CD4-positive, alpha-beta T cell (primary cell): ENCODE measurements at regions not wholly inside any gene's neighbourhood (a gene's known extent, or its start where the extent isn't known, plus 50 kb on each side); places are given as distances from the start of the nearest gene placed in this dataset.

Source experiments
- ATAC-seq: fragments of 200-7000 bp; cut with Tn5 transposase; one replicate; pipeline ENCODE4 v1.10.0; 2022; ENCODE audit warnings: mild to moderate bottlenecking; ENCODE audit not compliant: poor library complexity
- CTCF ChIA-PET: fragments of 350-600 bp; sonication (Branson Sonifier 250); formaldehyde crosslinking; loops from one replicate; lab custom pipeline; 2021; ENCODE audit warnings: antibody characterized with exemption, inconsistent platforms; lab: Charles Lee
- POLR2A ChIA-PET: fragments of 350-600 bp; sonication (Branson Sonifier 250); formaldehyde crosslinking; loops from one replicate; lab custom pipeline; 2021; ENCODE audit warnings: antibody characterized with exemption, inconsistent platforms; lab: Charles Lee
- DNase-seq, 14 experiments: peaks; one replicate each; pipeline ENCODE4 v3.0.0-alpha.2; 2013 to 2020; ENCODE audit warnings: mixed read lengths in 2 of 14
- H3K27ac ChIP-seq, 2 donors: one replicate each; pipeline versions ENCODE4 v1.5.1 to v1.7.0; 2013; ENCODE audit warnings: low read length in 2 of 2, low read depth in 1 of 2, mild to moderate bottlenecking in 1 of 2
- H3K27me3 ChIP-seq, 2 experiments: 1 replicate in 1 of 2; 2 replicates in 1 of 2; pipeline versions ENCODE4 v1.6.1 to v1.7.0; 2013; ENCODE audit warnings: low read length in 2 of 2, control low read depth in 1 of 2, mild to moderate bottlenecking in 1 of 2, moderate library complexity in 1 of 2; ENCODE audit not compliant: insufficient read depth in 2 of 2, control insufficient read depth in 1 of 2
- H3K36me3 ChIP-seq: one replicate; pipeline ENCODE4 v1.6.1; 2013; ENCODE audit warnings: low read length, control low read depth; ENCODE audit not compliant: insufficient read depth
- H3K4me1 ChIP-seq: one replicate; pipeline ENCODE4 v1.6.1; 2013; ENCODE audit warnings: low read length, control low read depth; ENCODE audit not compliant: insufficient read depth
- H3K4me3 ChIP-seq: one replicate; pipeline ENCODE4 v1.5.1; 2013; ENCODE audit warnings: mild to moderate bottlenecking, low read length, moderate library complexity
- H3K9me3 ChIP-seq, 2 experiments: 1 replicate in 1 of 2; 2 replicates in 1 of 2; pipeline versions ENCODE4 v1.6.1 to v1.7.0; 2013; ENCODE audit warnings: low read length in 2 of 2, mild to moderate bottlenecking in 2 of 2, control low read depth in 1 of 2, moderate library complexity in 1 of 2; ENCODE audit not compliant: control insufficient read depth in 1 of 2, insufficient read depth in 1 of 2
- H3K27ac Mint-ChIP-seq: one replicate; pipeline ENCODE4 v1.8.0; 2020; ENCODE audit warnings: mixed read lengths
- H3K27me3 Mint-ChIP-seq: one replicate; pipeline ENCODE4 v1.8.0; 2021; ENCODE audit warnings: mixed read lengths
- H3K36me3 Mint-ChIP-seq: one replicate; pipeline ENCODE4 v1.8.0; 2021; ENCODE audit warnings: low read depth, mixed read lengths
- H3K4me1 Mint-ChIP-seq: one replicate; pipeline ENCODE4 v1.8.0; 2021; ENCODE audit warnings: low read depth, mixed read lengths
- H3K4me3 Mint-ChIP-seq: one replicate; pipeline ENCODE4 v1.8.0; 2020; ENCODE audit warnings: mild to moderate bottlenecking, mixed read lengths
- H3K9me3 Mint-ChIP-seq: one replicate; pipeline ENCODE4 v1.8.0; 2020; ENCODE audit warnings: mixed read lengths
- intact Hi-C, 2 experiments: fragments of 100-400 bp; cut with DNase I in 1 of 2; cut with micrococcal nuclease in 1 of 2; formaldehyde crosslinking; loops; one replicate each; pipeline versions ENCODE4 v1.15.1 to v1.9.0; 2023 to 2025; cut with DNase I, micrococcal nuclease
- TF ChIP-seq, protein P1 (sequence below): fragments of 200-600 bp; IDR thresholded peaks from one replicate; pipeline ENCODE4 v1.8.0; 2022; ENCODE audit warnings: antibody characterized with exemption, mild to moderate bottlenecking

GRCh38 chr2:122500316-122501105 lies 745.1 kb downstream of the TSN start:
- Mint-ChIP-seq H3K9me3 (no peaks in the 10 kb centered on the region), H3K27ac (no peak overlapping the region), H3K4me1 (no peaks in the 10 kb centered on the region), H3K36me3 (no peaks in the 10 kb centered on the region), H3K27me3 (no peaks in the 10 kb centered on the region), H3K4me3 (no peak overlapping the region)
- Histone ChIP-seq H3K27ac (no peak overlapping the region), H3K4me1 (no peaks in the 10 kb centered on the region), H3K4me3 (no peak overlapping the region), H3K36me3 (no peaks in the 10 kb centered on the region), H3K27me3 (no peaks in the 10 kb centered on the region), H3K9me3 (peaks cover 0 to 7% of the 10 kb centered on the region in 2 experiments)
- POLR2A ChIA-PET = no interaction called here
- intact Hi-C loops = no loop called here
- DNase-seq (no peak), ATAC-seq (no peak)
- TF ChIP-seq, protein P1, sequence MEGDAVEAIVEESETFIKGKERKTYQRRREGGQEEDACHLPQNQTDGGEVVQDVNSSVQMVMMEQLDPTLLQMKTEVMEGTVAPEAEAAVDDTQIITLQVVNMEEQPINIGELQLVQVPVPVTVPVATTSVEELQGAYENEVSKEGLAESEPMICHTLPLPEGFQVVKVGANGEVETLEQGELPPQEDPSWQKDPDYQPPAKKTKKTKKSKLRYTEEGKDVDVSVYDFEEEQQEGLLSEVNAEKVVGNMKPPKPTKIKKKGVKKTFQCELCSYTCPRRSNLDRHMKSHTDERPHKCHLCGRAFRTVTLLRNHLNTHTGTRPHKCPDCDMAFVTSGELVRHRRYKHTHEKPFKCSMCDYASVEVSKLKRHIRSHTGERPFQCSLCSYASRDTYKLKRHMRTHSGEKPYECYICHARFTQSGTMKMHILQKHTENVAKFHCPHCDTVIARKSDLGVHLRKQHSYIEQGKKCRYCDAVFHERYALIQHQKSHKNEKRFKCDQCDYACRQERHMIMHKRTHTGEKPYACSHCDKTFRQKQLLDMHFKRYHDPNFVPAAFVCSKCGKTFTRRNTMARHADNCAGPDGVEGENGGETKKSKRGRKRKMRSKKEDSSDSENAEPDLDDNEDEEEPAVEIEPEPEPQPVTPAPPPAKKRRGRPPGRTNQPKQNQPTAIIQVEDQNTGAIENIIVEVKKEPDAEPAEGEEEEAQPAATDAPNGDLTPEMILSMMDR = no peak
- CTCF ChIA-PET = no interaction called here

GRCh38 chr2:122506620-122507019 lies 751.2 kb downstream of the TSN start:
- H3K9me3 Mint-ChIP-seq = no peaks in the 10 kb centered on the region
- Histone ChIP-seq H3K36me3 (no peaks in the 10 kb centered on the region), H3K9me3 (no peaks in the 10 kb centered on the region), H3K4me3 (no peak overlapping the region), H3K4me1 (no peaks in the 10 kb centered on the region), H3K27ac (no peak overlapping the region), H3K27me3 (no peaks in the 10 kb centered on the region)
- POLR2A ChIA-PET = no interaction called here
- H3K27ac Mint-ChIP-seq = no peak overlapping the region
- TF ChIP-seq, protein P1 = no peak
- H3K36me3 Mint-ChIP-seq = no peaks in the 10 kb centered on the region
- no peak for ATAC-seq
- H3K4me3 Mint-ChIP-seq = no peak overlapping the region
- intact Hi-C loops = no loop called here
- H3K4me1 Mint-ChIP-seq = no peaks in the 10 kb centered on the region
- no peaks in the 10 kb centered on the region for H3K27me3 Mint-ChIP-seq
- no peak for DNase-seq
- CTCF ChIA-PET = no interaction called here

DNA sequence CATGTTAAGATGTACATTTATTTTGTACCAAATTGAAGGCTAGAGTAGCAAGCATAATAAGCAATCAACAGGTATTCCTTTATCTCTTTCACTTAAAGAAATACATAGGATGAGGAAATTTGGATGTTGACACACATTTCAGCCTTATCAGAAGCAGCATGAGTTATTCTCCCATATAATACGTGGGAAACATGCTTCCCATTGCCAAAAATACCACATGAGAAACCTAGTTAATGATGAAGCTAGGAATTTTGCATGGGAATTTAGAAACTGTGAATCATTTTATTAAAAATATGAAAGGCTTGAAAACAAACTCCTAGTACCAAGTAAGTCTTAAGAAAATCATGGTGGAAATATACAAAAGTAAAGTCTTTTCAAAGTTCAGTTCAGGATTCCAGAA lies 751.8 kb downstream of the TSN start:
- Histone ChIP-seq H3K36me3 (no peaks in the 10 kb centered on the region), H3K27ac (no peak overlapping the region), H3K4me1 (no peaks in the 10 kb centered on the region), H3K9me3 (peaks cover 0 to 3% of the 10 kb centered on the region in 2 experiments), H3K4me3 (no peak overlapping the region), H3K27me3 (no peaks in the 10 kb centered on the region)
- no peaks in the 10 kb centered on the region for H3K4me1 Mint-ChIP-seq
- H3K4me3 Mint-ChIP-seq = no peak overlapping the region
- CTCF ChIA-PET = no interaction called here
- no peak for ATAC-seq
- no peak for DNase-seq
- POLR2A ChIA-PET = no interaction called here
- no peaks in the 10 kb centered on the region for H3K27me3 Mint-ChIP-seq
- no peaks in the 10 kb centered on the region for H3K9me3 Mint-ChIP-seq
- no peaks in the 10 kb centered on the region for H3K36me3 Mint-ChIP-seq
- no peak overlapping the region for H3K27ac Mint-ChIP-seq
- intact Hi-C loops = no loop called here
- TF ChIP-seq, protein P1 = no peak
